ENCODE measurements at regions not wholly inside any gene's neighbourhood (a gene's known extent, or its start where the extent isn't known, plus 50 kb on each side); places are given as distances from the start of the nearest gene placed in this dataset.

DNA sequence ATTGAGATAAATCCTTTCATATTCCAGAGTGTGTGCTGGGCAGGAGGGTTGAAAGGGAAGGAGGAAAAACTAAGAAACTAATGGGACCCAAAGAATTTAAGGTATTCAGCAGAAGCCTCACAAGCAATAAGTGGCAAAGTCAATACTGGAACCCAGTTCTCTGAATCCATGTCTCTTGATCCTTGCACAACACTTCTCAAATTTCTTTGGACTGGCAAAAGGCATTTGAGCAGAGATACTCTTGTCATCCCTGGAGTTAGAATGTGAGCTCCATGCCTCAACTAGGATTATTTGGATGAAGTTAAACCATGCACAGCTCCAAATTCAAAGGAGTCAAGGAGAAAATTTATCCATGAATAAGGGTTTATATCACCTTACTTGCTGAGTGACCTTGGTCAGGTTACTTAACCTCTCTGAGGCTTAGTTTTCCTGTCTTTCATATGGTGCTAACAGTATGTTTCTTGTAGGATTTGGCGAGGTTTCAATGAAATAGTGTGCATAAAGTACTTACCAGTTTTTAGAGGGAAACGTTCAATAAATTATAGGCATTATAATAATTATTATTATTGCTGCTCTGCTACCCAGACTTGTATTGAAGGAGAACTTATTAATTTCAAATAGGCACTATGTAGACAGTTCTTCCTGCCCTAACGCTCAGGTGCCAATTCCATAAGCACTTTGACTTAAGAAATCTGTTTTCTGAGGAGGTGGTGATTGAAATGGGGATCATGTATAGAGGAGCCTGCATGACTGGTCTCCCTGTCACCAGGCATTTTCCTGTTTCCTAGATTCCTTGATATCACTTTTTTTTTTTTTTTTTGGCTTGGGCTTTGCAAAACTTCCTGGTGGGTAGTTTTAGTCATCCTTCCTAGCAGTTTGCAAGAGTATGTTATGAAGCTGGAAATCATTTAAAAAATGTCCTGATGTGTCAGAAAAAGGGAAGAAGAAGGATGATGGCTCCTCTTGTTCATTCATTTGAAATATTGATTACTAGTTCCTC lies 125.0 kb upstream of the JUN start:
- no peak overlapping the region for H3K27ac ChIP-seq (ENCODE audit: extremely low read depth, low read depth, low read length)
- WGBS (ENCODE audit: insufficient coverage, low coverage, missing lambda C conversion rate) = 26% methylated on average over 3 of the region's 3 CpGs
- no peaks in the 10 kb centered on the region for H4K20me1 ChIP-seq (replicated peaks; ENCODE audit: control insufficient read depth, insufficient read depth, low read length)
- H2AFZ ChIP-seq (ENCODE audit: low read depth, low read length) = no peak overlapping the region
- TF ChIP-seq ZNF224 (CRISPR knock-in tag; IDR thresholded peaks at IDR 0.05) = no peak
- peak; percentile 77 for TF ChIP-seq RBM25 (IDR thresholded peaks at IDR 0.05; ENCODE audit: low read depth, low read length, severe bottlenecking)
- peak; percentile 32; the same call in 1 of the 2 replicates for TF ChIP-seq FOSL1 (tag; conservative IDR thresholded peaks at IDR 0.05)
- no peak for TF ChIP-seq BRD9 (IDR thresholded peaks at IDR 0.05; ENCODE audit: low read depth, partially characterized antibody)
- no peak for TF ChIP-seq SRF (CRISPR knock-in tag; IDR thresholded peaks at IDR 0.05)
- peak; percentile 17; the same call in 1 of the 2 replicates for TF ChIP-seq CEBPB (tag; IDR thresholded peaks at IDR 0.05)
- no peak for TF ChIP-seq NELFE (IDR thresholded peaks at IDR 0.05; ENCODE audit: insufficient read depth, insufficient read length)
- peak; percentile 76; the same call in 1 of the 2 replicates for TF ChIP-seq BCOR (IDR thresholded peaks at IDR 0.05)
- peak; percentile 60 for TF ChIP-seq ZFP36 (IDR thresholded peaks at IDR 0.05; ENCODE audit: low read depth, low read length, partially characterized antibody)
- 0 out of 2 replicates have a peak, but pooled peaks have one; percentile 23 for TF ChIP-seq ADNP (tag; IDR thresholded peaks at IDR 0.05)
- H3K9me1 ChIP-seq (ENCODE audit: control insufficient read depth, insufficient read depth, low read length) = no peaks in the 10 kb centered on the region
- H3K79me2 ChIP-seq (ENCODE audit: control insufficient read depth, insufficient read depth, low read length) = no peaks in the 10 kb centered on the region
- H3K27me3 ChIP-seq (ENCODE audit: control insufficient read depth in 2 of 2, insufficient read depth in 2 of 2, low read length in 2 of 2) = no peaks in the 10 kb centered on the region
- no peak for FAIRE-seq
- H3K9ac ChIP-seq (ENCODE audit: insufficient read depth in 1 of 2, low read depth in 2 of 2, low read length in 2 of 2) = no peak overlapping the region
- peaks cover 4 to 10% of the 10 kb centered on the region in 2 experiments for H3K4me1 ChIP-seq (replicated peaks in 1 of 2; ENCODE audit: control insufficient read depth in 2 of 2, insufficient read depth in 2 of 2, low read length in 2 of 2)
- ATAC-seq = no peak
- no peaks in the 10 kb centered on the region for H3K9me3 ChIP-seq (replicated peaks; ENCODE audit: control insufficient read depth, insufficient read depth, low read depth, low read length)
- intact Hi-C loops (cut with micrococcal nuclease) = no loop called here
- no peak overlapping the region for H3K4me2 ChIP-seq (ENCODE audit: insufficient read depth, low read length)
- H3K4me3 ChIP-seq = no peak overlapping the region
- in situ Hi-C loops (cut with MboI) = no loop called here
- H3K36me3 ChIP-seq (ENCODE audit: control insufficient read depth, insufficient read depth, low read length) = no peaks in the 10 kb centered on the region
- ChIA-PET POLR2A (interaction anchor here (0.8 to 2.2 kb wide), 3 partner anchors 9 to 20 kb away, joined by 3 to 10 read pairs (median 6); no protein-coding TSS in a partner anchor), CTCF (ENCODE audit: low intra/inter-chr PET ratio) (interaction anchor here (0.7 kb wide), 1 partner anchor 663 kb away, joined by 9 read pairs; no protein-coding TSS in a partner anchor)
- BruUV-seq (replicated peaks) = no TSS peak
- DNase-seq (ENCODE audit: extremely low read depth in 1 of 4, low spot score in 3 of 4) = no peak
